IMR-90 (cell line): ENCODE measurements at regions not wholly inside any gene's neighbourhood (a gene's known extent, or its start where the extent isn't known, plus 50 kb on each side); places are given as distances from the start of the nearest gene placed in this dataset.
A peak's percentile ranks its signal among the peaks of the same experiment; 100 is the strongest.

Source experiments
- ATAC-seq: fragments of 200-7000 bp; cut with Tn5 transposase; 2 replicates; pipeline ENCODE4 v1.9.1; 2020; ENCODE audit warnings: low read depth, mild to moderate bottlenecking, moderate library complexity
- BruUV-seq: library from RNA; stranded (reverse); fragments of 400-500 nt; replicated peaks from 2 replicates; lab custom pipeline; 2021; lab: Mats Ljungman, UMichigan
- CTCF ChIA-PET: fragments of 300-600 bp; formaldehyde crosslinking; extraction: SDS; loops from one replicate; lab custom pipeline; 2021; ENCODE audit warnings: antibody characterized with exemption; lab: Yijun Ruan, JAX
- POLR2A ChIA-PET: fragments of 300-600 bp; sonication (Branson Sonifier 250); formaldehyde crosslinking; loops from one replicate; lab custom pipeline; 2022; ENCODE audit warnings: antibody characterized with exemption; ENCODE audit not compliant: unreplicated experiment; lab: Charles Lee
- DNase-seq: peaks from one replicate; pipeline ENCODE4 v3.0.0; 2013
- H2AFZ ChIP-seq: replicated peaks from 2 replicates; pipeline ENCODE3; 2013; ENCODE audit warnings: low read length, mild to moderate bottlenecking; ENCODE audit not compliant: poor library complexity
- H2AK5ac ChIP-seq: 2 replicates; pipeline ENCODE4 v1.6.1; 2013; ENCODE audit warnings: low read depth, low read length, inconsistent platforms
- H2AK9ac ChIP-seq: replicated peaks from 2 replicates; pipeline ENCODE3; 2013; ENCODE audit warnings: mild to moderate bottlenecking, low read depth, low read length, moderate library complexity; ENCODE audit not compliant: poor library complexity
- H2BK120ac ChIP-seq: 2 replicates; pipeline ENCODE4 v1.6.1; 2013; ENCODE audit warnings: low read depth, low read length, inconsistent platforms
- H2BK15ac ChIP-seq: 3 replicates; pipeline ENCODE4 v1.6.1; 2013; ENCODE audit warnings: low read depth, low read length, inconsistent platforms
- H2BK20ac ChIP-seq: 2 replicates; pipeline ENCODE4 v1.6.1; 2013; ENCODE audit warnings: low read depth, mild to moderate bottlenecking, inconsistent platforms, low read length, moderate library complexity
- H2BK5ac ChIP-seq: 2 replicates; pipeline ENCODE4 v1.6.1; 2013; ENCODE audit warnings: mild to moderate bottlenecking, low read depth, low read length, inconsistent platforms; ENCODE audit not compliant: poor library complexity, severe bottlenecking
- H3K14ac ChIP-seq: replicated peaks from 2 replicates; pipeline ENCODE4 v1.6.1; 2013; ENCODE audit warnings: low read depth, low read length, inconsistent platforms
- H3K18ac ChIP-seq: 2 replicates; pipeline ENCODE4 v1.6.1; 2013; ENCODE audit warnings: low read depth, low read length, control low read depth
- H3K23ac ChIP-seq: 2 replicates; pipeline ENCODE4 v1.6.1; 2013; ENCODE audit warnings: low read depth, low read length, inconsistent platforms
- H3K27ac ChIP-seq: 2 replicates; pipeline ENCODE4 v1.5.1; 2013; ENCODE audit warnings: mild to moderate bottlenecking, control low read depth, low read length; ENCODE audit not compliant: insufficient read depth
- H3K27me3 ChIP-seq: 2 replicates; pipeline ENCODE4 v1.6.1; 2013; ENCODE audit warnings: low read length; ENCODE audit not compliant: control insufficient read depth, insufficient read depth
- H3K36me3 ChIP-seq: 2 replicates; pipeline ENCODE4 v1.6.1; 2013; ENCODE audit warnings: low read length, mixed read lengths; ENCODE audit not compliant: control insufficient read depth, insufficient read depth
- H3K4ac ChIP-seq: 2 replicates; pipeline ENCODE4 v1.6.1; 2013; ENCODE audit warnings: low read depth, low read length, inconsistent platforms
- H3K4me1 ChIP-seq: 2 replicates; pipeline ENCODE4 v1.6.1; 2013; ENCODE audit warnings: low read length, mixed read lengths; ENCODE audit not compliant: control insufficient read depth, insufficient read depth
- H3K4me2 ChIP-seq: 2 replicates; pipeline ENCODE4 v1.6.1; 2013; ENCODE audit warnings: low read depth, mild to moderate bottlenecking, control low read depth, low read length, moderate library complexity
- H3K4me3 ChIP-seq: 2 replicates; pipeline ENCODE4 v1.5.1; 2013; ENCODE audit warnings: low read depth, mild to moderate bottlenecking, control low read depth, low read length, moderate library complexity; ENCODE audit not compliant: insufficient read depth
- H3K56ac ChIP-seq: 2 replicates; pipeline ENCODE4 v1.6.1; 2013; ENCODE audit warnings: low read length, inconsistent platforms; ENCODE audit not compliant: insufficient read depth; ENCODE audit errors: extremely low read depth
- H3K79me1 ChIP-seq, 2 experiments: 2 replicates each; pipeline ENCODE4 v1.6.1; 2013; ENCODE audit warnings: low read length in 2 of 2, inconsistent platforms in 1 of 2, low read depth in 1 of 2
- H3K9ac ChIP-seq: 2 replicates; pipeline ENCODE4 v1.6.1; 2013; ENCODE audit warnings: low read depth, low read length, control low read depth
- H3K9me1 ChIP-seq: 2 replicates; pipeline ENCODE4 v1.6.1; 2013; ENCODE audit warnings: low read length, inconsistent platforms; ENCODE audit not compliant: insufficient read depth
- H3K9me3 ChIP-seq: 2 replicates; pipeline ENCODE4 v1.6.1; 2013; ENCODE audit warnings: low read length; ENCODE audit not compliant: control insufficient read depth, insufficient read depth
- H4K20me1 ChIP-seq: 2 replicates; pipeline ENCODE4 v1.6.1; 2013; ENCODE audit warnings: low read length, inconsistent platforms; ENCODE audit not compliant: insufficient read depth
- H4K5ac ChIP-seq: 2 replicates; pipeline ENCODE4 v1.6.1; 2013; ENCODE audit warnings: mild to moderate bottlenecking, low read depth, low read length, control low read depth
- H4K8ac ChIP-seq, 2 experiments: 2 replicates each; pipeline ENCODE4 v1.6.1; 2013; ENCODE audit warnings: low read depth in 2 of 2, low read length in 2 of 2, control low read depth in 1 of 2, inconsistent platforms in 1 of 2
- H4K91ac ChIP-seq: 2 replicates; pipeline ENCODE4 v1.6.1; 2013; ENCODE audit warnings: low read depth, low read length, inconsistent platforms; ENCODE audit not compliant: insufficient read depth
- CEBPB ChIP-seq: IDR thresholded peaks from 2 replicates; pipeline ENCODE4 v1.6.1; 2012; ENCODE audit warnings: low read depth, low read length, improper control_type of control experiment
- SMC3 ChIP-seq: fragments of 150-350 bp; IDR thresholded peaks from 2 replicates; pipeline ENCODE4 v1.6.1; 2016; ENCODE audit warnings: low read depth, mild to moderate bottlenecking, antibody characterized with exemption, low read length, moderate library complexity
- WGBS, 2 experiments: methylation state at CpG; one replicate each; pipeline versions ENCODE4 v1.1.5 to v1.1.7; 2013; ENCODE audit warnings: missing lambda C conversion rate in 2 of 2; ENCODE audit not compliant: insufficient read length in 1 of 2; ENCODE audit errors: extremely low coverage in 2 of 2; 5-methylcytosine and 5-hydroxymethylcytosine counted together
- dilution Hi-C: fragments of 300-500 bp; cut with HindIII; formaldehyde crosslinking; loops from one replicate; pipeline ENCODE4 v1.14.3; 2018; ENCODE audit warnings: low sequenced_read_pairs; ENCODE audit not compliant: unreplicated experiment
- in situ Hi-C: fragments of 300-500 bp; cut with MboI; formaldehyde crosslinking; loops from 3 replicates; pipeline ENCODE4 v1.14.3; 2019; ENCODE audit warnings: low sequenced_read_pairs, inconsistent platforms, mixed read lengths
- intact Hi-C: fragments of 100-400 bp; cut with micrococcal nuclease; formaldehyde crosslinking; loops from 2 replicates; pipeline ENCODE4 v1.10.0; 2022

GRCh38 chr11:15419696-15420095 is 305.0 kb downstream of the INSC start:
- ATAC-seq, result no peak
- POLR2A ChIA-PET, result no interaction called here
- no peaks in the 10 kb centered on the region for H4K20me1 ChIP-seq

More at GRCh38 chr11:15419696-15420095, 305.0 kb downstream of the INSC start:
- TF ChIP-seq SMC3 (no peak), CEBPB (0 out of 2 replicates have a peak, but pooled peaks have one; percentile 10)
- Histone ChIP-seq H2BK20ac (no peak overlapping the region), H3K4me1 (no peaks in the 10 kb centered on the region), H4K8ac (no peak overlapping the region), H3K23ac (no peak overlapping the region), H3K56ac (no peak overlapping the region), H3K36me3 (no peaks in the 10 kb centered on the region), H2AK9ac (no peak overlapping the region), H3K18ac (no peak overlapping the region), H3K4ac (no peak overlapping the region), H4K5ac (no peak overlapping the region), H3K9me3 (no peaks in the 10 kb centered on the region), H3K9me1 (no peaks in the 10 kb centered on the region), H2AK5ac (no peak overlapping the region), H3K79me1 (no peaks in the 10 kb centered on the region), H3K14ac (no peak overlapping the region), H2BK15ac (no peak overlapping the region), H3K27me3 (no peaks in the 10 kb centered on the region), H2AFZ (no peak overlapping the region), H2BK5ac (no peak overlapping the region), H3K4me2 (no peak overlapping the region), H4K91ac (no peak overlapping the region), H3K9ac (no peak overlapping the region), H3K4me3 (no peak overlapping the region), H3K27ac (no peak overlapping the region), H2BK120ac (no peak overlapping the region)
- BruUV-seq, result no TSS peak
- CTCF ChIA-PET, result no interaction called here
- intact Hi-C loops (loop anchor here (10.0 kb wide), 1 partner anchor 205 kb away; no protein-coding TSS in a partner anchor), dilution Hi-C loops (no loop called here), in situ Hi-C loops (no loop called here)
- no CpG with 5 or more reads among the region's 1 CpG for WGBS, 2 experiments
- DNase-seq, result no peak
